H1 (cell line): ENCODE measurements at regions not wholly inside any gene's neighbourhood (a gene's known extent, or its start where the extent isn't known, plus 50 kb on each side); places are given as distances from the start of the nearest gene placed in this dataset.

Source experiments
- CTCF ChIA-PET: fragments of 300-600 bp; sonication (Branson Sonifier 250); formaldehyde crosslinking; loops from one replicate; lab custom pipeline; 2021; ENCODE audit not compliant: partially characterized antibody; lab: Charles Lee
- POLR2A ChIA-PET: fragments of 300-600 bp; sonication (Branson Sonifier 250); formaldehyde crosslinking; loops from one replicate; lab custom pipeline; 2021; ENCODE audit warnings: inconsistent platforms; ENCODE audit not compliant: partially characterized antibody; lab: Charles Lee
- DNase-seq, 2 experiments: peaks; one replicate each; pipeline versions ENCODE4 v3.0.0 to v3.0.0-alpha.2; 2010 to 2022; ENCODE audit warnings: low spot score in 2 of 2, low read depth in 1 of 2, mixed read lengths in 1 of 2
- FAIRE-seq: peaks from 2 replicates; lab custom pipeline; 2011; peaks lifted over from hg19 to GRCh38; lab: Jason Lieb, UNC
- H2AFZ ChIP-seq: 2 replicates; pipeline ENCODE4 v1.8.1; 2012; ENCODE audit warnings: low read length, inconsistent platforms
- H2AK5ac ChIP-seq: 2 replicates; pipeline ENCODE4 v1.6.1; 2013; ENCODE audit warnings: low read depth, low read length
- H2BK120ac ChIP-seq: replicated peaks from 2 replicates; pipeline ENCODE3; 2013; ENCODE audit warnings: low read depth, low read length, inconsistent platforms
- H2BK12ac ChIP-seq: 2 replicates; pipeline ENCODE4 v1.6.1; 2013; ENCODE audit warnings: low read depth, low read length
- H2BK15ac ChIP-seq: 2 replicates; pipeline ENCODE4 v1.6.1; 2013; ENCODE audit warnings: low read length
- H2BK20ac ChIP-seq: 2 replicates; pipeline ENCODE4 v1.6.1; 2013; ENCODE audit warnings: low read length
- H2BK5ac ChIP-seq: 2 replicates; pipeline ENCODE4 v1.6.1; 2013; ENCODE audit warnings: low read depth, low read length
- H3K14ac ChIP-seq: 2 replicates; pipeline ENCODE4 v1.6.1; 2013; ENCODE audit warnings: inconsistent platforms; ENCODE audit not compliant: insufficient read length
- H3K18ac ChIP-seq: 2 replicates; pipeline ENCODE4 v1.6.1; 2013; ENCODE audit warnings: low read length; ENCODE audit errors: extremely low read depth
- H3K23ac ChIP-seq: 2 replicates; pipeline ENCODE4 v1.6.1; 2013; ENCODE audit warnings: inconsistent platforms; ENCODE audit not compliant: insufficient read length
- H3K23me2 ChIP-seq: 2 replicates; pipeline ENCODE4 v1.6.1; 2013; ENCODE audit warnings: low read depth, low read length
- H3K27ac ChIP-seq: 2 replicates; pipeline ENCODE4 v1.6.1; 2011; ENCODE audit warnings: low read depth, low read length, inconsistent platforms
- H3K27me3 ChIP-seq, 4 experiments: replicated peaks in 1 of 4; 1 replicate in 1 of 4; 2 replicates in 3 of 4; pipeline versions ENCODE4 v1.6.1 to v1.8.1; 2011 to 2013; ENCODE audit warnings: low read length in 3 of 4, mild to moderate bottlenecking in 3 of 4, inconsistent platforms in 2 of 4, mixed read lengths in 2 of 4, moderate library complexity in 1 of 4; ENCODE audit not compliant: control insufficient read depth in 3 of 4, insufficient read depth in 3 of 4; ENCODE audit errors: extremely low read depth in 1 of 4
- H3K36me3 ChIP-seq, 4 experiments: 2 replicates each; pipeline versions ENCODE4 v1.6.1 to v1.8.1; 2011 to 2013; ENCODE audit warnings: mild to moderate bottlenecking in 4 of 4, low read length in 3 of 4, moderate library complexity in 2 of 4, control low read depth in 1 of 4, inconsistent platforms in 1 of 4; ENCODE audit not compliant: insufficient read depth in 4 of 4, control insufficient read depth in 2 of 4
- H3K4ac ChIP-seq: replicated peaks from 2 replicates; pipeline ENCODE3; 2013; ENCODE audit warnings: low read length, low read depth, mixed read lengths, inconsistent platforms; ENCODE audit not compliant: insufficient read length
- H3K4me1 ChIP-seq, 4 experiments: replicated peaks in 1 of 4; 1 replicate in 1 of 4; 2 replicates in 3 of 4; pipeline versions ENCODE4 v1.6.1 to v1.8.1; 2011 to 2013; ENCODE audit warnings: low read length in 3 of 4, inconsistent platforms in 2 of 4, mixed read lengths in 1 of 4; ENCODE audit not compliant: insufficient read depth in 4 of 4, control insufficient read depth in 3 of 4
- H3K4me2 ChIP-seq, 2 experiments: 2 replicates each; pipeline versions ENCODE4 v1.6.1 to v1.8.1; 2011 to 2013; ENCODE audit warnings: low read depth in 2 of 2, low read length in 2 of 2, control low read depth in 1 of 2, inconsistent platforms in 1 of 2, mild to moderate bottlenecking in 1 of 2; ENCODE audit not compliant: insufficient read depth in 1 of 2
- H3K4me3 ChIP-seq, 4 experiments: fragments of 200-600, 300-600 bp in 1 of 4; sonication (generic), shearing (Covaris generic), sonication (Bioruptor Twin) in 1 of 4; 2 replicates each; pipeline versions ENCODE4 v1.5.1 to v1.8.1; 2011 to 2016; ENCODE audit warnings: low read length in 4 of 4, low read depth in 3 of 4, control low read depth in 2 of 4, inconsistent platforms in 2 of 4, mild to moderate bottlenecking in 2 of 4, mixed read lengths in 1 of 4, moderate library complexity in 1 of 4; ENCODE audit not compliant: insufficient read depth in 2 of 4; ENCODE audit errors: extremely low read depth in 1 of 4
- H3K56ac ChIP-seq: replicated peaks from 2 replicates; pipeline ENCODE3; 2013; ENCODE audit warnings: low read depth, mild to moderate bottlenecking, mixed read lengths, low read length, inconsistent platforms; ENCODE audit not compliant: insufficient read length
- H3K79me1 ChIP-seq: 2 replicates; pipeline ENCODE4 v1.6.1; 2013; ENCODE audit warnings: low read depth, low read length, control low read depth
- H3K79me2 ChIP-seq, 2 experiments: 2 replicates each; pipeline versions ENCODE4 v1.6.1 to v1.8.1; 2012 to 2013; ENCODE audit warnings: low read length in 2 of 2, mild to moderate bottlenecking in 2 of 2, inconsistent platforms in 1 of 2; ENCODE audit not compliant: insufficient read depth in 2 of 2, control insufficient read depth in 1 of 2
- H3K9ac ChIP-seq, 4 experiments: replicated peaks in 1 of 4; 1 replicate in 1 of 4; 2 replicates in 3 of 4; pipeline versions ENCODE4 v1.6.1 to v1.8.1; 2011 to 2013; ENCODE audit warnings: low read depth in 3 of 4, low read length in 3 of 4, control low read depth in 2 of 4, mild to moderate bottlenecking in 2 of 4, moderate library complexity in 2 of 4, inconsistent platforms in 1 of 4; ENCODE audit errors: extremely low read depth in 1 of 4
- H3K9me3 ChIP-seq, 2 experiments: 2 replicates each; pipeline versions ENCODE4 v1.6.1 to v1.8.1; 2012 to 2013; ENCODE audit warnings: mild to moderate bottlenecking in 2 of 2, moderate library complexity in 2 of 2, control low read depth in 1 of 2, inconsistent platforms in 1 of 2, low read depth in 1 of 2, low read length in 1 of 2, mixed read lengths in 1 of 2; ENCODE audit not compliant: insufficient read depth in 2 of 2
- H4K20me1 ChIP-seq, 2 experiments: replicated peaks in 1 of 2; 2 replicates each; pipeline versions ENCODE3 to v1.8.1; 2011 to 2013; ENCODE audit warnings: inconsistent platforms in 2 of 2, low read length in 2 of 2, mild to moderate bottlenecking in 1 of 2; ENCODE audit not compliant: insufficient read depth in 2 of 2, control insufficient read depth in 1 of 2
- H4K5ac ChIP-seq: 2 replicates; pipeline ENCODE4 v1.6.1; 2013; ENCODE audit warnings: low read length, low read depth, mixed read lengths, inconsistent platforms; ENCODE audit not compliant: insufficient read length
- H4K8ac ChIP-seq: 2 replicates; pipeline ENCODE4 v1.8.0; 2013; ENCODE audit warnings: mild to moderate bottlenecking, moderate library complexity, low read length, inconsistent platforms; ENCODE audit not compliant: insufficient read depth; ENCODE audit errors: extremely low read depth
- H4K91ac ChIP-seq: replicated peaks from 2 replicates; pipeline ENCODE3; 2013; ENCODE audit warnings: low read length, mixed read lengths, inconsistent platforms; ENCODE audit not compliant: insufficient read length
- ATF3 ChIP-seq: IDR thresholded peaks from 2 replicates; pipeline ENCODE4 v1.6.1; 2011; ENCODE audit warnings: low read depth, mild to moderate bottlenecking, low read length; ENCODE audit not compliant: insufficient read depth
- CTBP2 ChIP-seq: IDR thresholded peaks from 2 replicates; pipeline ENCODE4 v1.7.0; 2011; ENCODE audit warnings: borderline replicate concordance, mild to moderate bottlenecking, moderate library complexity, mixed read lengths, low read length; ENCODE audit not compliant: insufficient read depth, insufficient read length
- CTCF ChIP-seq, 3 experiments: IDR thresholded peaks; 1 replicate in 2 of 3; 2 replicates in 1 of 3; pipeline versions ENCODE4 v1.5.1 to v1.6.1; 2011; ENCODE audit warnings: low read length in 3 of 3, mild to moderate bottlenecking in 3 of 3, inconsistent platforms in 2 of 3, low read depth in 1 of 3, moderate library complexity in 1 of 3; ENCODE audit not compliant: insufficient read depth in 1 of 3; ENCODE audit errors: control extremely low read depth in 1 of 3
- EZH2 ChIP-seq: fragments of 200-600 bp; sonication (generic); IDR thresholded peaks from 2 replicates; pipeline ENCODE4 v1.7.1; 2012; ENCODE audit warnings: low read depth, mild to moderate bottlenecking, moderate library complexity, low read length, inconsistent platforms; ENCODE audit not compliant: severe bottlenecking
- HDAC6 ChIP-seq: IDR thresholded peaks from one replicate; pipeline ENCODE4 v1.7.1; 2012; ENCODE audit warnings: low read depth, mild to moderate bottlenecking, inconsistent platforms, low read length, moderate library complexity
- NANOG ChIP-seq: IDR thresholded peaks from 2 replicates; pipeline ENCODE4 v1.6.1; 2011; ENCODE audit warnings: low read length, low read depth, mild to moderate bottlenecking, inconsistent platforms; ENCODE audit not compliant: insufficient read depth, poor library complexity, severe bottlenecking
- POLR2A ChIP-seq, 2 experiments: IDR thresholded peaks; 1 replicate in 1 of 2; 2 replicates in 1 of 2; pipeline ENCODE4 v1.6.1; 2011; ENCODE audit warnings: low read depth in 2 of 2, low read length in 2 of 2, mild to moderate bottlenecking in 2 of 2; ENCODE audit errors: control extremely low read depth in 1 of 2
- POU5F1 ChIP-seq: IDR thresholded peaks from 2 replicates; pipeline ENCODE4 v1.6.1; 2011; ENCODE audit warnings: low read depth, mild to moderate bottlenecking, low read length, moderate library complexity
- SRF ChIP-seq: IDR thresholded peaks from 2 replicates; pipeline ENCODE4 v1.6.1; 2011; ENCODE audit warnings: mild to moderate bottlenecking, low read depth, low read length, moderate library complexity
- TCF12 ChIP-seq: IDR thresholded peaks from 2 replicates; pipeline ENCODE4 v1.6.1; 2011; ENCODE audit warnings: low read depth, mild to moderate bottlenecking, low read length
- YY1 ChIP-seq: IDR thresholded peaks from 2 replicates; pipeline ENCODE4 v1.6.1; 2011; ENCODE audit warnings: low read depth, mild to moderate bottlenecking, low read length
- ZNF274 ChIP-seq: IDR thresholded peaks from 2 replicates; pipeline ENCODE4 v1.7.0; 2012; ENCODE audit warnings: low read length, borderline replicate concordance; ENCODE audit errors: extremely low read depth
- WGBS, 2 experiments: shearing (Covaris generic) in 1 of 2; methylation state at CpG; one replicate each; pipeline versions ENCODE4 v1.1.6 to v1.1.7; 2013 to 2015; ENCODE audit warnings: low lambda C conversion rate in 2 of 2, mixed read lengths in 2 of 2, inconsistent platforms in 1 of 2, low coverage in 1 of 2, missing lambda C conversion rate in 1 of 2; ENCODE audit not compliant: insufficient replicate concordance in 2 of 2, insufficient coverage in 1 of 2, insufficient read length in 1 of 2; ENCODE audit errors: extremely low coverage in 1 of 2, missing lambda C conversion rate in 1 of 2; 5-methylcytosine and 5-hydroxymethylcytosine counted together

- Histone ChIP-seq H3K23me2 (no peaks in the 10 kb centered on the region), H3K79me2 (no peaks in the 10 kb centered on the region), H3K18ac (no peak overlapping the region), H4K91ac (no peak overlapping the region), H2AK5ac (no peak overlapping the region), H3K27me3 (no peaks in the 10 kb centered on the region; a peak in 2 of 7 replicates), H3K36me3 (no peaks in the 10 kb centered on the region), H3K14ac (no peak overlapping the region), H2BK120ac (no peak overlapping the region), H3K79me1 (no peaks in the 10 kb centered on the region), H3K9ac (no peak overlapping the region), H4K8ac (no peak overlapping the region), H2BK15ac (no peak overlapping the region), H2AFZ (no peak overlapping the region), H2BK5ac (no peak overlapping the region), H3K4me3 (no peak overlapping the region), H3K4me2 (no peak overlapping the region), H3K56ac (no peak overlapping the region), H3K9me3 (no peaks in the 10 kb centered on the region), H4K20me1 (no peaks in the 10 kb centered on the region), H2BK20ac (no peak overlapping the region), H3K4me1 (no peaks in the 10 kb centered on the region), H3K27ac (no peak overlapping the region), H3K23ac (no peak overlapping the region), H4K5ac (no peak overlapping the region), H2BK12ac (no peak overlapping the region), H3K4ac (no peak overlapping the region)
- ChIA-PET CTCF (interaction anchor here (1.2 to 3.7 kb wide), 4 partner anchors 12 to 462 kb away, joined by 3 to 42 read pairs (median 4); no protein-coding TSS in a partner anchor), POLR2A (no interaction called here)
- WGBS, 2 experiments: 83% methylated on average over 4 of the region's 4 CpGs; no CpG with 5 or more reads in 1 of the 2 experiments
- no peak for DNase-seq
- no peak for FAIRE-seq
- TF ChIP-seq SRF: no peak
- TF ChIP-seq TCF12: no peak
- TF ChIP-seq NANOG: no peak
- TF ChIP-seq ZNF274: no peak
- TF ChIP-seq EZH2: no peak
- TF ChIP-seq ATF3: no peak
- no peak for TF ChIP-seq POLR2A (IDR thresholded peaks at IDR 0.05; ENCODE audit: control extremely low read depth in 1 of 2, low read depth in 2 of 2, low read length in 2 of 2)
- TF ChIP-seq POU5F1: no peak
- no peak for TF ChIP-seq CTBP2
- no peak for TF ChIP-seq YY1
- TF ChIP-seq CTCF (IDR thresholded peaks at IDR 0.05; ENCODE audit: control extremely low read depth in 1 of 3, insufficient read depth in 1 of 3, low read depth in 1 of 3, low read length in 3 of 3): no peak
- TF ChIP-seq HDAC6: no peak
Measured at GRCh38 chr5:170171811-170172210, 61.0 kb upstream of the C5orf58 start.
